ENCODE measurements at regions not wholly inside any gene's neighbourhood (a gene's known extent, or its start where the extent isn't known, plus 50 kb on each side); places are given as distances from the start of the nearest gene placed in this dataset.

- Mint-ChIP-seq H3K4me1 (ENCODE audit: low read depth, unreplicated experiment) (no peaks in the 10 kb centered on the region), H3K36me3 (ENCODE audit: insufficient read depth, unreplicated experiment) (no peaks in the 10 kb centered on the region), H3K27ac (ENCODE audit: unreplicated experiment) (no peak overlapping the region), H3K27me3 (ENCODE audit: unreplicated experiment) (peaks cover 94% of the 10 kb centered on the region), H3K9me3 (ENCODE audit: low read depth, unreplicated experiment) (no peaks in the 10 kb centered on the region), H3K4me3 (ENCODE audit: low read depth, unreplicated experiment) (no peak overlapping the region)
- CTCF ChIA-PET = no interaction called here
- no peak for DNase-seq
- TF ChIP-seq, protein P1, sequence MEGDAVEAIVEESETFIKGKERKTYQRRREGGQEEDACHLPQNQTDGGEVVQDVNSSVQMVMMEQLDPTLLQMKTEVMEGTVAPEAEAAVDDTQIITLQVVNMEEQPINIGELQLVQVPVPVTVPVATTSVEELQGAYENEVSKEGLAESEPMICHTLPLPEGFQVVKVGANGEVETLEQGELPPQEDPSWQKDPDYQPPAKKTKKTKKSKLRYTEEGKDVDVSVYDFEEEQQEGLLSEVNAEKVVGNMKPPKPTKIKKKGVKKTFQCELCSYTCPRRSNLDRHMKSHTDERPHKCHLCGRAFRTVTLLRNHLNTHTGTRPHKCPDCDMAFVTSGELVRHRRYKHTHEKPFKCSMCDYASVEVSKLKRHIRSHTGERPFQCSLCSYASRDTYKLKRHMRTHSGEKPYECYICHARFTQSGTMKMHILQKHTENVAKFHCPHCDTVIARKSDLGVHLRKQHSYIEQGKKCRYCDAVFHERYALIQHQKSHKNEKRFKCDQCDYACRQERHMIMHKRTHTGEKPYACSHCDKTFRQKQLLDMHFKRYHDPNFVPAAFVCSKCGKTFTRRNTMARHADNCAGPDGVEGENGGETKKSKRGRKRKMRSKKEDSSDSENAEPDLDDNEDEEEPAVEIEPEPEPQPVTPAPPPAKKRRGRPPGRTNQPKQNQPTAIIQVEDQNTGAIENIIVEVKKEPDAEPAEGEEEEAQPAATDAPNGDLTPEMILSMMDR (IDR thresholded peaks at IDR 0.05; ENCODE audit: unreplicated experiment) = no peak
- no TSS peak for BruUV-seq (replicated peaks)
- intact Hi-C loops (cut with micrococcal nuclease; ENCODE audit: unreplicated experiment) = no loop called here
Observed at GRCh38 chr16:50982808-50983207, 168.3 kb downstream of the SALL1 start.

DNA sequence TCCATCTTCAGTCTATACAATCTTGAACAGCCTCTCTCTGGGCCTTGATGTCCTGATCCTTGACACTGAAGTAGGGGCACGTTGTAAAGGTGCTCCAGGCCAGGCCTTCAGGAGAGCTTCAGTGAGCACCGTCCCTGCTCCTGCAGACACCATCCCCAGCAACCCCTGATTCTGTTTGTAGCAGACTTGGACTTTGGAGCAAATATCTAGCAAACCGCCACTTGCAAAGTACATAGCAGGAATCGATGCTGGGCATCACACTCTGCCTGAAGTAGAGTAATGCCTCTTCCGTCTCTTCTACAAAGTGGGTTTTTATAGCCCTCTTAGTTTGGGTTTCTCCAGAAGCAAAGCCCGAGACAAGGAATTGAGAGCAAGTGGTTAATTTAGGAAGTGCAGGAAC lies 169.1 kb downstream of the SALL1 start:
- H3K27ac Mint-ChIP-seq (ENCODE audit: unreplicated experiment) = no peak overlapping the region
- H3K4me3 Mint-ChIP-seq (ENCODE audit: low read depth, unreplicated experiment) = no peak overlapping the region
- H3K36me3 Mint-ChIP-seq (ENCODE audit: insufficient read depth, unreplicated experiment) = no peaks in the 10 kb centered on the region
- H3K9me3 Mint-ChIP-seq (ENCODE audit: low read depth, unreplicated experiment) = no peaks in the 10 kb centered on the region
- CTCF ChIA-PET = no interaction called here
- intact Hi-C loops (cut with micrococcal nuclease; ENCODE audit: unreplicated experiment) = no loop called here
- no peaks in the 10 kb centered on the region for H3K4me1 Mint-ChIP-seq (ENCODE audit: low read depth, unreplicated experiment)
- peaks cover 89% of the 10 kb centered on the region for H3K27me3 Mint-ChIP-seq (ENCODE audit: unreplicated experiment)
- TF ChIP-seq, protein P1 (IDR thresholded peaks at IDR 0.05; ENCODE audit: unreplicated experiment) = no peak
- no TSS peak for BruUV-seq (replicated peaks)
- no peak for DNase-seq

- no TSS peak for BruUV-seq (replicated peaks)
- CTCF ChIA-PET = no interaction called here
- H3K36me3 Mint-ChIP-seq (ENCODE audit: insufficient read depth, unreplicated experiment) = no peaks in the 10 kb centered on the region
- no peaks in the 10 kb centered on the region for H3K9me3 Mint-ChIP-seq (ENCODE audit: low read depth, unreplicated experiment)
- intact Hi-C loops (cut with micrococcal nuclease; ENCODE audit: unreplicated experiment) = no loop called here
- peaks cover 89% of the 10 kb centered on the region for H3K27me3 Mint-ChIP-seq (ENCODE audit: unreplicated experiment)
- TF ChIP-seq, protein P1 (IDR thresholded peaks at IDR 0.05; ENCODE audit: unreplicated experiment) = no peak
- DNase-seq = no peak
- H3K27ac Mint-ChIP-seq (ENCODE audit: unreplicated experiment) = no peak overlapping the region
- H3K4me1 Mint-ChIP-seq (ENCODE audit: low read depth, unreplicated experiment) = no peaks in the 10 kb centered on the region
- H3K4me3 Mint-ChIP-seq (ENCODE audit: low read depth, unreplicated experiment) = no peak overlapping the region
Observed at GRCh38 chr16:50980666-50981065, 170.4 kb downstream of the SALL1 start.

DNA sequence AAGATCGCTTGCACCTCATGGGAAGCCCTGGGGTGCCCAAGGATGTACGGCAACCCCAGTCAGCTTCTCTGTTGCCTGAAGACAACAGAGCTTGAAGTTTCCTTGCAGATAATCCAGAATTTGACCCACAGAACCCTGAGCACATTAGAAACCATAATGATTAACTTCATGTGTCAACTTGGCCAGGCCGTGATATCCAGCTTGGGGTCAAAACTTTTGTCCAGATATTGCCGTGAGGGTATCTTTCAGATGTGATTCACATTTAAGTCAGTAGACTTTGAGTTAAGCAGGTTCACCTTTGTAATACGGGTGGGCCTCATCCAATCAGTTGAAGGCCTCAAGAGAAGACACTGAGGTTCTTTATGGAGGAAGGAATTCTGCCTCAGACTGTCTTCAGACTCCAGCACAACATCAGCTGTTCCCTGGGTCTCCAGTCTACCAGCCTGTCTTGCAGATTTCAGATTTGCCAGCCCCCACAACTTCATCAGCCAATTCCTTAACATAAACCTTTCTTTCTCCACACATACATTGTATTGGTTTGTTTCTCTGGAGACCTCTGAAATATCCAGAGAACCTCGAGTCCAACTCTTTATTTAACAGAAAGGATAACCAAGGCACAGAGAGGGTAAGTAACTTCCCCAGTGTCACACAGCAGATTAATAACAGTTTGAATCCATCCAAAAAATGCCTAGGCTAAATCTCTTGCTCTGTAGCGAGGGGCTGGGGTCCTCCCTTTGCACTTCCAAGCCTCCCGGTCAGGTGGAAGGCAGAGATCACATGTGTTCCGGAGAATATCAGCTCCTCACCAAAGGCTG lies 171.1 kb downstream of the SALL1 start:
- no peaks in the 10 kb centered on the region for H3K36me3 Mint-ChIP-seq (ENCODE audit: insufficient read depth, unreplicated experiment)
- CTCF ChIA-PET = interaction anchor here (1.1 kb wide), 1 partner anchor 11 kb away, joined by 3 read pairs; no protein-coding TSS in a partner anchor
- DNase-seq = no peak
- H3K9me3 Mint-ChIP-seq (ENCODE audit: low read depth, unreplicated experiment) = no peaks in the 10 kb centered on the region
- no TSS peak for BruUV-seq (replicated peaks)
- H3K27me3 Mint-ChIP-seq (ENCODE audit: unreplicated experiment) = peaks cover 89% of the 10 kb centered on the region
- no peak overlapping the region for H3K27ac Mint-ChIP-seq (ENCODE audit: unreplicated experiment)
- H3K4me1 Mint-ChIP-seq (ENCODE audit: low read depth, unreplicated experiment) = no peaks in the 10 kb centered on the region
- H3K4me3 Mint-ChIP-seq (ENCODE audit: low read depth, unreplicated experiment) = no peak overlapping the region
- intact Hi-C loops (cut with micrococcal nuclease; ENCODE audit: unreplicated experiment) = no loop called here
- TF ChIP-seq, protein P1 (IDR thresholded peaks at IDR 0.05; ENCODE audit: unreplicated experiment) = no peak
